Hepatocyte (in vitro differentiated cells): ENCODE measurements at regions not wholly inside any gene's neighbourhood (a gene's known extent, or its start where the extent isn't known, plus 50 kb on each side); places are given as distances from the start of the nearest gene placed in this dataset.

Source experiments
- CTCF ChIP-seq: fragments of 200-600 bp; sonication (generic); IDR thresholded peaks from 2 replicates; pipeline ENCODE4 v1.5.1; 2016; ENCODE audit warnings: antibody characterized with exemption, mild to moderate bottlenecking; ENCODE audit not compliant: poor library complexity
- EZH2 ChIP-seq: fragments of 200-600 bp; sonication (generic); IDR thresholded peaks from 2 replicates; pipeline ENCODE4 v1.6.1; 2016; ENCODE audit warnings: antibody characterized with exemption, mild to moderate bottlenecking, borderline replicate concordance

- no peak for TF ChIP-seq EZH2
- TF ChIP-seq CTCF, result no peak
Observed at GRCh38 chr18:59788791-59789106, 91.5 kb upstream of the CCBE1 start.
